GM12874 (cell line): ENCODE measurements at regions not wholly inside any gene's neighbourhood (a gene's known extent, or its start where the extent isn't known, plus 50 kb on each side); places are given as distances from the start of the nearest gene placed in this dataset.
A peak's percentile ranks its signal among the peaks of the same experiment; 100 is the strongest.

Experiments used
- CTCF ChIP-seq: IDR thresholded peaks from 2 replicates; pipeline ENCODE4 v1.5.1; 2011; ENCODE audit warnings: low read depth, mild to moderate bottlenecking, control low read depth, low read length, moderate library complexity; ENCODE audit not compliant: insufficient read depth

GRCh38 chr22:48663297-48663696 lies 1164.4 kb downstream of the BRD1 start:
- peak; percentile 40; the same call in 1 of the 2 replicates for TF ChIP-seq CTCF

GRCh38 chr22:48662476-48663135 lies 1165.1 kb downstream of the BRD1 start:
- TF ChIP-seq CTCF, result no peak

GRCh38 chr22:48661984-48662383 lies 1165.7 kb downstream of the BRD1 start:
- no peak for TF ChIP-seq CTCF

GRCh38 chr22:48660790-48661740 lies 1166.6 kb downstream of the BRD1 start:
- no peak for TF ChIP-seq CTCF

- no peak for TF ChIP-seq CTCF
Observed at GRCh38 chr22:48660104-48660789, 1167.4 kb downstream of the BRD1 start.

- TF ChIP-seq CTCF, result no peak
Observed at GRCh38 chr22:48659404-48659996, 1168.2 kb downstream of the BRD1 start.

GRCh38 chr22:48658871-48659270 lies 1168.8 kb downstream of the BRD1 start:
- no peak for TF ChIP-seq CTCF
